Spleen (tissue), 7 donors: ENCODE measurements at regions not wholly inside any gene's neighbourhood (a gene's known extent, or its start where the extent isn't known, plus 50 kb on each side); places are given as distances from the start of the nearest gene placed in this dataset.

Experiments
- CTCF ChIP-seq, 11 experiments: fragments of 200-600 bp in 7 of 11; fragments of 450-650 bp in 4 of 11; sonication (generic) in 4 of 11; IDR thresholded peaks in 8 of 11; conservative IDR thresholded peaks in 3 of 11; 1 replicate in 7 of 11; 2 replicates in 4 of 11; pipeline versions ENCODE4 v1.4.0 to v1.8.0; 2016 to 2021; ENCODE audit warnings: antibody characterized with exemption in 11 of 11, inconsistent platforms in 4 of 11, mild to moderate bottlenecking in 1 of 11
- POLR2A ChIP-seq, 3 donors: fragments of 450-650 bp; IDR thresholded peaks; one replicate each; pipeline ENCODE4 v1.5.1; 2017; ENCODE audit warnings: antibody characterized with exemption in 3 of 3, mild to moderate bottlenecking in 1 of 3
- donor health status: DM: no; HTN: no; CAD: no; lungs with moderate emphysema.
- donor health status: DM: no; HTN: no; CAD: no.
- donor health status: DM: no; HTN: no; CAD: no.

- no peak for TF ChIP-seq CTCF (IDR thresholded peaks at IDR 0.05 in 8 of 11, conservative IDR thresholded peaks at IDR 0.05 in 3 of 11)
- no peak for TF ChIP-seq POLR2A (IDR thresholded peaks at IDR 0.05)
Observed at GRCh38 chr20:48527771-48528170, 300.0 kb downstream of the PREX1 start.
